MM.1S (cell line): ENCODE measurements at regions not wholly inside any gene's neighbourhood (a gene's known extent, or its start where the extent isn't known, plus 50 kb on each side); places are given as distances from the start of the nearest gene placed in this dataset.

Experiments
- CTCF ChIP-seq: fragments of 300-600 bp; sonication (generic); IDR thresholded peaks from 2 replicates; pipeline ENCODE4 v1.5.1; 2016; ENCODE audit warnings: antibody characterized with exemption, low read length, mixed read lengths
- EZH2 ChIP-seq: fragments of 300-600 bp; sonication (generic); optimal IDR thresholded peaks from 2 replicates; pipeline ENCODE3; 2017; ENCODE audit warnings: low read depth, mild to moderate bottlenecking, antibody characterized with exemption, low read length, mixed read lengths

DNA sequence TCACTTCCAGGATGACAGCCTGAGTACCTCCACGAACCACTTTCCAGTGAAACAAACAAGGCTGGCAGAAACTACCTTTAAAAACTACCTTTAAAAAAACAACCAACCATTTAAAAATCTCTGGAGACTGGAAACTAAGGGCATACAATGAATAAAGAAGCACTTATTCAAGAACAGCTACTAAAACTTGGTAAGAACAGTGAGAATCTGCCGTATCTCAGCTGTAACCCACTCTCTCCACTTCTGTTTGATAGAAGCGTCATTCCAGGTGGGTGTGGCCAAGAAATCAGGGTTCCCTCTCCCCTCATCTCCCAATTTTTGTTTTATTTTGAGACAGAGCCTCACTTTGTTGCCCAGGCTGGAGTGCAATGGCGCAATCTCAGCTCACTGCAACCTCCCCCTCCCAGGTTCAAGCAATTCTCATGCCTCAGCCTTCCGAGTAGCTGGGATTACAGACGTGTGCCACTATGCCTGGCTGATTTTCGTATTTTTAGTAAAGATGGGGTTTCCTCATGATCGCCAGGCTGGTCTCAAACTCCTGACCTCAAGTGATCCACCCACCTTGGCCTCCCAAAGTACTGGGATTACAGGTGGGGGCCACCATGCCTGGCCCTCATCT is 158.8 kb upstream of the CHST15 start:
- no peak for TF ChIP-seq CTCF
- TF ChIP-seq EZH2: no peak
